Hepatocyte (in vitro differentiated cells): ENCODE measurements at regions not wholly inside any gene's neighbourhood (a gene's known extent, or its start where the extent isn't known, plus 50 kb on each side); places are given as distances from the start of the nearest gene placed in this dataset.

Source experiments
- EZH2phosphoT487 ChIP-seq: fragments of 200-600 bp; sonication (generic); IDR thresholded peaks from one replicate; pipeline ENCODE4 v1.6.1; 2018; ENCODE audit warnings: antibody characterized with exemption, mild to moderate bottlenecking, low read depth, moderate library complexity; ENCODE audit not compliant: unreplicated experiment, severe bottlenecking
- TF ChIP-seq, protein P1 (sequence below): fragments of 200-600 bp; sonication (generic); IDR thresholded peaks from 2 replicates; pipeline ENCODE4 v1.5.1; 2016; ENCODE audit warnings: antibody characterized with exemption, mild to moderate bottlenecking; ENCODE audit not compliant: poor library complexity

GRCh38 chr17:77585142-77585860, 373.2 kb upstream of the TNRC6C start:
- TF ChIP-seq, protein P1, sequence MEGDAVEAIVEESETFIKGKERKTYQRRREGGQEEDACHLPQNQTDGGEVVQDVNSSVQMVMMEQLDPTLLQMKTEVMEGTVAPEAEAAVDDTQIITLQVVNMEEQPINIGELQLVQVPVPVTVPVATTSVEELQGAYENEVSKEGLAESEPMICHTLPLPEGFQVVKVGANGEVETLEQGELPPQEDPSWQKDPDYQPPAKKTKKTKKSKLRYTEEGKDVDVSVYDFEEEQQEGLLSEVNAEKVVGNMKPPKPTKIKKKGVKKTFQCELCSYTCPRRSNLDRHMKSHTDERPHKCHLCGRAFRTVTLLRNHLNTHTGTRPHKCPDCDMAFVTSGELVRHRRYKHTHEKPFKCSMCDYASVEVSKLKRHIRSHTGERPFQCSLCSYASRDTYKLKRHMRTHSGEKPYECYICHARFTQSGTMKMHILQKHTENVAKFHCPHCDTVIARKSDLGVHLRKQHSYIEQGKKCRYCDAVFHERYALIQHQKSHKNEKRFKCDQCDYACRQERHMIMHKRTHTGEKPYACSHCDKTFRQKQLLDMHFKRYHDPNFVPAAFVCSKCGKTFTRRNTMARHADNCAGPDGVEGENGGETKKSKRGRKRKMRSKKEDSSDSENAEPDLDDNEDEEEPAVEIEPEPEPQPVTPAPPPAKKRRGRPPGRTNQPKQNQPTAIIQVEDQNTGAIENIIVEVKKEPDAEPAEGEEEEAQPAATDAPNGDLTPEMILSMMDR, result no peak
- no peak for TF ChIP-seq EZH2phosphoT487
